Left lung (tissue), 4 donors: ENCODE measurements at regions not wholly inside any gene's neighbourhood (a gene's known extent, or its start where the extent isn't known, plus 50 kb on each side); places are given as distances from the start of the nearest gene placed in this dataset.

Experiments
- ATAC-seq: fragments of 200-7000 bp; cut with Tn5 transposase; one replicate; pipeline ENCODE4 v1.9.1; 2020; ENCODE audit warnings: moderate library complexity
- DNase-seq, 4 donors: peaks; one replicate each; pipeline ENCODE4 v3.0.0-alpha.2; 2013 to 2020
- H3K27ac ChIP-seq, 2 donors: fragments of 200-600 bp; sonication (generic) in 1 of 2; one replicate each; pipeline versions ENCODE4 v1.5.0 to v1.8.0; 2020 to 2021
- H3K27me3 ChIP-seq, 2 donors: fragments of 200-600 bp; sonication (generic) in 1 of 2; one replicate each; pipeline versions ENCODE4 v1.5.0 to v1.8.0; 2020 to 2021
- H3K36me3 ChIP-seq, 2 donors: fragments of 200-600 bp; sonication (generic) in 1 of 2; one replicate each; pipeline versions ENCODE4 v1.5.0 to v1.8.0; 2020 to 2021
- H3K4me1 ChIP-seq, 2 donors: fragments of 200-600 bp; one replicate each; pipeline ENCODE4 v1.8.0; 2021
- H3K4me3 ChIP-seq, 2 donors: fragments of 200-600 bp; sonication (generic) in 1 of 2; one replicate each; pipeline versions ENCODE4 v1.5.0 to v1.8.0; 2020 to 2021; ENCODE audit warnings: mild to moderate bottlenecking in 1 of 2
- H3K9me3 ChIP-seq, 2 donors: fragments of 200-600 bp; sonication (generic) in 1 of 2; one replicate each; pipeline versions ENCODE4 v1.5.0 to v1.8.0; 2020 to 2021
- intact Hi-C, 2 donors: fragments of 100-400 bp; cut with DNase I; formaldehyde crosslinking; loops; one replicate each; pipeline versions ENCODE4 v1.11.2 to v1.14.2; 2022
- TF ChIP-seq, protein P1 (sequence below), 2 donors: fragments of 200-600 bp; sonication (generic) in 1 of 2; IDR thresholded peaks; one replicate each; pipeline versions ENCODE4 v1.5.0 to v1.8.0; 2021; ENCODE audit warnings: antibody characterized with exemption in 2 of 2
- donor health status: DM: no; HTN: yes; CAD: no.
- donor health status: DM: no; HTN: no; CAD: no.

- ATAC-seq = peak; percentile 36
- Histone ChIP-seq H3K9me3 (no peaks in the 10 kb centered on the region), H3K4me1 (no peaks in the 10 kb centered on the region), H3K36me3 (no peaks in the 10 kb centered on the region), H3K27ac (no peak overlapping the region), H3K27me3 (no peaks in the 10 kb centered on the region), H3K4me3 (no peak overlapping the region)
- TF ChIP-seq, protein P1, sequence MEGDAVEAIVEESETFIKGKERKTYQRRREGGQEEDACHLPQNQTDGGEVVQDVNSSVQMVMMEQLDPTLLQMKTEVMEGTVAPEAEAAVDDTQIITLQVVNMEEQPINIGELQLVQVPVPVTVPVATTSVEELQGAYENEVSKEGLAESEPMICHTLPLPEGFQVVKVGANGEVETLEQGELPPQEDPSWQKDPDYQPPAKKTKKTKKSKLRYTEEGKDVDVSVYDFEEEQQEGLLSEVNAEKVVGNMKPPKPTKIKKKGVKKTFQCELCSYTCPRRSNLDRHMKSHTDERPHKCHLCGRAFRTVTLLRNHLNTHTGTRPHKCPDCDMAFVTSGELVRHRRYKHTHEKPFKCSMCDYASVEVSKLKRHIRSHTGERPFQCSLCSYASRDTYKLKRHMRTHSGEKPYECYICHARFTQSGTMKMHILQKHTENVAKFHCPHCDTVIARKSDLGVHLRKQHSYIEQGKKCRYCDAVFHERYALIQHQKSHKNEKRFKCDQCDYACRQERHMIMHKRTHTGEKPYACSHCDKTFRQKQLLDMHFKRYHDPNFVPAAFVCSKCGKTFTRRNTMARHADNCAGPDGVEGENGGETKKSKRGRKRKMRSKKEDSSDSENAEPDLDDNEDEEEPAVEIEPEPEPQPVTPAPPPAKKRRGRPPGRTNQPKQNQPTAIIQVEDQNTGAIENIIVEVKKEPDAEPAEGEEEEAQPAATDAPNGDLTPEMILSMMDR (IDR thresholded peaks at IDR 0.05) = no peak
- DNase-seq = no peak
- intact Hi-C loops = no loop called here
These were observed 378.6 kb upstream of the FAT3 start for GRCh38 chr11:91846002-91846401.

DNA sequence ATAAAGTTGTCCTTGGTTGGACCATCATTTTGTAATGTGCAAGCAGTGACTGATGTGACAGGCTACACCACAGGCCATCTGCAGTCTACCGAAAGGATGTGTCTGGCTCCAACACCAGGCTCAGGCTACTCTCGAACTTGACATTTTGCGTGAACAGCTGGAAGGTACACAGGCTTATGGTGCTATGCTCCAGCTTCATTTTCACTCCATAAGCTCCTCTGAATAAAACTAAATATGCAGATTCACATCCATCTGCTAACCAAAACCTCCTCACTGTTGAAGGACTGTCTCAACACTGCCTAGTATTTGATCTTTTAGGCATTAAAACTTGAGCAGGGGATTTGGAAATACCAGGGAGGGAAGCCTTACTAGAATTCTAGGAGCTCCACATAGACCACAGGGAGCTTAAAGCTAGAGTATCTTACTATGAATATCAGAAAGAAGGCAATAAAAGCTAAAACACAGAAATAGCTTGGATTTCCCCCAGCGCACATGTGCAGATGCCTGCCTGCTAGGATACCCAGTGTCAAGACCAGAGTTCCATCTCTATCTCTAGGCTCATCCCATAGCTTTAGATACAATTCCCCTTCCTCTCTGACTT is 383.9 kb upstream of the FAT3 start:
- no peak for ATAC-seq
- TF ChIP-seq, protein P1 (IDR thresholded peaks at IDR 0.05) = no peak
- intact Hi-C loops = no loop called here
- DNase-seq = no peak
- H3K27me3 ChIP-seq = no peaks in the 10 kb centered on the region
- no peaks in the 10 kb centered on the region for H3K36me3 ChIP-seq
- H3K4me1 ChIP-seq = no peaks in the 10 kb centered on the region
- H3K27ac ChIP-seq = no peak overlapping the region
- no peak overlapping the region for H3K4me3 ChIP-seq
- no peaks in the 10 kb centered on the region for H3K9me3 ChIP-seq

DNA sequence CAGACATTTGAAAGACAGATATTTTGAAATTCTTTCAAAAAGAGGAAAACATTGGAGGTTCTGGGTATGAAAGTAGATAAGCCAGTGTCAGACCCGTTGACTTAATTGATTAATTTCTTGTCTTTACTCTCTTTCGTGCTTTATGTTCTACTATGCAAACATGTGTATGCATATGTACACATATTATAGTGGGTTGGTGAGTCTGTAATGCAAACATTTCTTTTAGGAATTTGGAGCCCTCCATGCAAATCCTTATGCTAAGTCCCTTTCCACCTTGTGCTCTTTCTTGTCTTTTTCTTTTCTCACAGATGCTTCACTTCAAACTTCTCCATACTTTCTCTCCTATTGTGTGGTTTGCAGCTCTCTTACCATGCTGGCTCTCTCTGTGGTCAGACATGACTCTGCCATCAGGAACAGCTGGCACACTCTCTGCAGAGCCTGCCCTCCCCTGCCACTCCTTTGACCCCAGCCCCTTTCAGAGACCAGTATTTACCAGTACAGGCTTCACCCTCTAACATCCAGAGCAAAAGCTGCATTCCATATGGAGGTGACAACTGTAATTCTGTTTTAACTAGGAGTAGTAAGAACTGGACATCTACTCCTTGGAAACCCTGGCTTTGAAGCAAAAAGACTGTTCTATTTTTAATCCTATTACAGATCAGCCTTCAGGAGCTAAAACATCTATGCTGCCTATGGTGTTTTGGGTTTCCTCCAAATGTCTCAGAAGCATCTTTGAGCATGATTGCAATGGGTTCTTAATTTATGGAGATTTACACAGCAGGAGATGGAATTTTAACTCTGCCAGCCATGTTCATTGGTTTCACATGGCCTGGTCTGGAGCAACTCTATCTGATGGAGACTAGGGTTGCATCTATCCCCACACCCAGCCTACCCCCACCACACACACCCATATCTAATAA is 386.9 kb upstream of the FAT3 start:
- no peak for DNase-seq
- Histone ChIP-seq H3K36me3 (no peaks in the 10 kb centered on the region), H3K4me1 (no peaks in the 10 kb centered on the region), H3K4me3 (no peak overlapping the region), H3K27me3 (no peaks in the 10 kb centered on the region), H3K27ac (no peak overlapping the region), H3K9me3 (no peaks in the 10 kb centered on the region)
- intact Hi-C loops = no loop called here
- TF ChIP-seq, protein P1 (IDR thresholded peaks at IDR 0.05) = no peak
- no peak for ATAC-seq

- intact Hi-C loops = no loop called here
- DNase-seq (peak in 1 of 4 donors; percentile 40), ATAC-seq (no peak)
- TF ChIP-seq, protein P1 (IDR thresholded peaks at IDR 0.05) = no peak
- Histone ChIP-seq H3K27ac (no peak overlapping the region), H3K27me3 (no peaks in the 10 kb centered on the region), H3K9me3 (peaks cover 0 to 6% of the 10 kb centered on the region in 2 donors), H3K36me3 (no peaks in the 10 kb centered on the region), H3K4me1 (no peaks in the 10 kb centered on the region), H3K4me3 (no peak overlapping the region)
These were observed 389.5 kb upstream of the FAT3 start for GRCh38 chr11:91835051-91835560.

DNA sequence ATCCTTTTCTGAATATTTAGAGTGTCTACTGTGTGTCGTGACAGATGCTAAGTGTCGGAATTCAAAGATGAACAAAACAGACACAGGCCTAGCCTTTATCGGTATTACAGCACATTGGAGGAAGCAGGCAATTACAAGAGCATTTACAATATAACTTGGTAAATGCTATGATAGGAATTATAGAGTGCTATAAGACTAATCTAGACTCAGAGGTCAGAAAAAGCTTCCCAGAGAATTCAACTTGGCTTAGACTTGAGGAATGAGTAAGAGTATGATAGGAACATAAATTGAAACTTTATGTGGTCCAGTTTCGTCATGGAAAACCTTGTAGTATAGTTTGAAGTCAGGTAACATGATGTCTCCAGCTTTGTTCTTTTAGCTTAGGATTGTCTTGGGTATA is 395.7 kb upstream of the FAT3 start:
- intact Hi-C loops = no loop called here
- TF ChIP-seq, protein P1 (IDR thresholded peaks at IDR 0.05) = no peak

More for the DNA sequence above, 395.7 kb upstream of the FAT3 start:
- DNase-seq (peak in 1 of 4 donors; percentile 4), ATAC-seq (no peak)
- H3K27me3 ChIP-seq = no peaks in the 10 kb centered on the region
- no peaks in the 10 kb centered on the region for H3K36me3 ChIP-seq
- H3K9me3 ChIP-seq = peaks cover 0 to 8% of the 10 kb centered on the region in 2 donors
- H3K27ac ChIP-seq = no peak overlapping the region
- H3K4me3 ChIP-seq = no peak overlapping the region
- H3K4me1 ChIP-seq = no peaks in the 10 kb centered on the region
